GM06990 (cell line): ENCODE measurements at regions not wholly inside any gene's neighbourhood (a gene's known extent, or its start where the extent isn't known, plus 50 kb on each side); places are given as distances from the start of the nearest gene placed in this dataset.

ENCODE experiments used
- DNase-seq: peaks from one replicate; pipeline ENCODE4 v3.0.0-alpha.2; 2011; ENCODE audit not compliant: insufficient read length; ENCODE audit errors: extremely low read depth
- H3K27me3 ChIP-seq: replicated peaks from 2 replicates; pipeline ENCODE4 v1.6.0; 2011; ENCODE audit warnings: low read length; ENCODE audit not compliant: control insufficient read depth, insufficient read depth
- H3K36me3 ChIP-seq: 2 replicates; pipeline ENCODE4 v1.5.1; 2011; ENCODE audit warnings: low read length; ENCODE audit not compliant: control insufficient read depth, insufficient read depth
- H3K4me3 ChIP-seq: replicated peaks from 2 replicates; pipeline ENCODE4 v1.5.1; 2011; ENCODE audit warnings: low read depth, mild to moderate bottlenecking, control low read depth, low read length
- CTCF ChIP-seq: IDR thresholded peaks from 2 replicates; pipeline ENCODE4 v1.5.1; 2011; ENCODE audit warnings: low read length, control low read depth, mild to moderate bottlenecking, inconsistent platforms; ENCODE audit not compliant: insufficient read depth, poor library complexity, severe bottlenecking

GRCh38 chr7:45982907-45983719, 62.0 kb upstream of the IGFBP3 start:
- no peaks in the 10 kb centered on the region; the same call in 1 of the 2 replicates for H3K27me3 ChIP-seq
- H3K4me3 ChIP-seq = no peak overlapping the region
- no peaks in the 10 kb centered on the region for H3K36me3 ChIP-seq
- TF ChIP-seq CTCF = no peak
- no peak for DNase-seq

DNA sequence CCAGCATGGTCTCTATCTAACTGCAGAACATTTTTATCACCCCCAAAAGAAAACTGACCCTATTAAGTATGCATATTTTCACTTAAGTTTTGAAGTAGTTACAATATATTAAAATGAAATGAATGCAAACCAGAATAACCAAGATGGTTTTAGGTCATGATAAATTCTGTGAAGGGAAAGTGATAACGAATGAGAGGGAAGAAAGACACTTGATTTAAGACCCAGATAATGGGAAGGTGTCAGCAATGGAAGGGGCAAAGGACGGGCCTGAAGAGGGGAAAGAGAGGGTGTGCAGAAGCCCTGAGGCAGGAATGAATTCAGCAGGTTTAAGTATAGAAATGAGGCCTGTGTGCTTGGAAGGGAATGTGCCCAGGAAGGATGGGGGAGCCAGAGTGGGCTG, 61.1 kb upstream of the IGFBP3 start:
- H3K36me3 ChIP-seq = no peaks in the 10 kb centered on the region
- no peaks in the 10 kb centered on the region; the same call in 1 of the 2 replicates for H3K27me3 ChIP-seq
- no peak for DNase-seq
- no peak for TF ChIP-seq CTCF
- no peak overlapping the region for H3K4me3 ChIP-seq

DNA sequence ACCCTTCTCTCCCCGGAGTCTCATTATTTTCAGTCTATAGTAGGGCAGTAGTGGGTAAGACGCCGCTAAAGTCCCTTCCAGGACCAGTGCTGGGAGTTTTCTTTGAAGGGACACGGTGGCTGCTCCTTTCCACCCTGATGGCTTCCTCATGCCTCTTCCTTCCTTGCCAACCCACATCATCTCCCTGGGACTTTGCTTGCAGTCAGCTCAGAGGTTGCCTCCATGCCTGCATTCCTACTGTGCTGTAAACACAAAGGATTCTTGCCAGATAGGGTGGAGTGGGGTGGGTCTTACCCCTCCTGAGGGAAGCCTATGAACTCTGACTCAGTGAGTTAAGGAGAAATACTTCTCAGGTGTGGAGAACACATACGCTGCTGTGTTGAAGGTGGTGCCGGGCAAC, 59.9 kb upstream of the IGFBP3 start:
- DNase-seq = no peak
- no peaks in the 10 kb centered on the region; the same call in 1 of the 2 replicates for H3K27me3 ChIP-seq
- no peak overlapping the region for H3K4me3 ChIP-seq
- H3K36me3 ChIP-seq = no peaks in the 10 kb centered on the region
- TF ChIP-seq CTCF = no peak

DNA sequence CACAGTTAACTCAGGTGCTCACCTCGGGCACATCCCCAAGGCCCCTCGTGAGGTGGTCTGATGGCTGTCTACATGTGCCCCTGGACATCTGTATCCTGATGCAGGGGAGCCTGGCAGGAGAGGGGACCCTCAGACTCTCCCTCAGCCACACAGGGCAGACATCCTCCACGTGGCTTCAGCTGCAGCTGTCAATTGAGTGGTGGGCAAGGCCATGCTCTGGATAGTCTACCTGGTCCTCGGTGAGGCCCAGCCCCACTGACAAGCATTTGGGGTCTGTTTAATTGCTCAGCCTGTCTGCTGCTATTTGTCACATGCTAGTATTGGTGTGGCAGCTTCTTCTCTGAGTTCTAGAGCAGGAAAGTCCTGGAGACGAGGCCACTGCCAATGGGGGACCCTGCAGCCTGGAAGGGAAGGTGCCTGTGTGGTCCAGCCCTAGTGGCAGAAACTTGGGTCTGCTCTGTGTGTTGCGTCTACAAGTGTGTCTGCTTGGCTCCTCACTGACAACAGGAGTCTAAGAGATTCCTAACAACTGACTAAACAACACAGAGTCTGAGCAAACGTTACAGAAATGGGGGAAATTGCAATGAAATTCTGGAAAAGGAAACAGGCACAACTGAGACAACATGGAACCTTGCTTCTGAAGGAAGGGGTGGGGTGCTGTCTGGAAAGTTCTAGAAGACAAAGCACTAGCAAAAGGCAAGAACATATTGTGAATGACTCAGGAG, 59.3 kb upstream of the IGFBP3 start:
- H3K36me3 ChIP-seq = no peaks in the 10 kb centered on the region
- no peaks in the 10 kb centered on the region; the same call in 1 of the 2 replicates for H3K27me3 ChIP-seq
- no peak for TF ChIP-seq CTCF
- H3K4me3 ChIP-seq = no peak overlapping the region
- no peak for DNase-seq

- TF ChIP-seq CTCF = no peak
- no peaks in the 10 kb centered on the region for H3K36me3 ChIP-seq
- no peak overlapping the region for H3K4me3 ChIP-seq
- no peaks in the 10 kb centered on the region; the same call in 1 of the 2 replicates for H3K27me3 ChIP-seq
- no peak for DNase-seq
These were observed 58.5 kb upstream of the IGFBP3 start for GRCh38 chr7:45979275-45980180.
